HFFc6 (cell line): ENCODE measurements at regions not wholly inside any gene's neighbourhood (a gene's known extent, or its start where the extent isn't known, plus 50 kb on each side); places are given as distances from the start of the nearest gene placed in this dataset.
"Not testable (repeated sequence)": the region's sequence is repeated elsewhere in the genome, so short reads cannot be mapped to it uniquely, and the experiment has no call there.

Experiments used
- DNase-seq: peaks from one replicate; pipeline ENCODE4 v3.0.0-alpha.2; 2018
- H3K27ac Mint-ChIP-seq: 2 replicates; pipeline ENCODE4 v1.8.0; 2020; ENCODE audit warnings: mild to moderate bottlenecking, mixed read lengths
- H3K27me3 Mint-ChIP-seq: 2 replicates; pipeline ENCODE4 v1.8.0; 2021; ENCODE audit warnings: mild to moderate bottlenecking, moderate library complexity, mixed read lengths; ENCODE audit not compliant: insufficient read depth
- H3K36me3 Mint-ChIP-seq: 2 replicates; pipeline ENCODE4 v1.8.0; 2021; ENCODE audit warnings: low read depth, mixed read lengths
- H3K4me1 Mint-ChIP-seq: 2 replicates; pipeline ENCODE4 v1.8.0; 2020; ENCODE audit warnings: low read depth, mixed read lengths
- H3K4me3 Mint-ChIP-seq: 2 replicates; pipeline ENCODE4 v1.8.0; 2020; ENCODE audit warnings: mild to moderate bottlenecking, moderate library complexity, mixed read lengths
- H3K9me3 Mint-ChIP-seq: 2 replicates; pipeline ENCODE4 v1.8.0; 2020; ENCODE audit warnings: mild to moderate bottlenecking, mixed read lengths

DNA sequence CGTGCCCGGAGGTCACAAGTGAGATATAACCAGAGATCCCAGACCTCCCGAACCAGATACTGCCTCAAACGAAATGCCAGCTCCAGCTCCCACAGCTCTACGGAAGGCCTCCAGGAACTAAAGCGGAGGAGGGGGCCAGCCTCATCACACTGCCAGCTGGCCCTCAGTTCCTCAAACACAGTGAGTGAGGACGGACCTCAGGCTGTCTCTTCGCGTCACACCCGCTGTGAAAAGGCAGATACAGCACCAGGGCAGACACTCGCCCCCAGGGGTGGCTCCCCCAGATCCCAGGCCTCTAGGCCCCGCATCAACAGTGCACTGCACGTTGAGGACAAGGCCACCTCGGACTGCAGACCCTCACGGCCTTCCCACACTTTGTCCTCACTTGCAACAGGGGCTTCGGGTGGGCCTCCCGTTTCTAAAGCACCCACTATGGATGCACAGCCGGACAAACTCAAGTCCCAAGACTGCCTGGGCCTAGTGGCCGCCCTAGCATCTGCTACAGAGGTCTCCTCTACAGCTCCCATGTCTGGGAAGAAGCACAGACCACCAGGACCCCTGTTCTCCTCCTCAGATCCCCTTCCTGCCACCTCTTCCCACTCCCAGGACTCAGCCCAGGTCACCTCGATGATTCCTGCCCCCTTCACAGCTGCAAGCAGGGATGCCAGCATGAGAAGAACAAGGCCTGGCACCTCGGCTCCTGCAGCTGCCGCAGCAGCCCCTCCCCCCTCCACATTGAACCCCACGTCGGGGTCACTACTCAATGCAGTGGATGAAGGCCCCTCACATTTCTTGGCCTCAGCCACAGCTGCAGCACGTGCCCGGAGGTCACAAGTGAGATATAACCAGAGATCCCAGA lies 149.3 kb upstream of the C1QTNF3 start:
- H3K27me3 Mint-ChIP-seq, H3K9me3 Mint-ChIP-seq, H3K27ac Mint-ChIP-seq, H3K4me3 Mint-ChIP-seq, H3K36me3 Mint-ChIP-seq, H3K4me1 Mint-ChIP-seq: not testable (repeated sequence)
- DNase-seq = peak; percentile 11

DNA sequence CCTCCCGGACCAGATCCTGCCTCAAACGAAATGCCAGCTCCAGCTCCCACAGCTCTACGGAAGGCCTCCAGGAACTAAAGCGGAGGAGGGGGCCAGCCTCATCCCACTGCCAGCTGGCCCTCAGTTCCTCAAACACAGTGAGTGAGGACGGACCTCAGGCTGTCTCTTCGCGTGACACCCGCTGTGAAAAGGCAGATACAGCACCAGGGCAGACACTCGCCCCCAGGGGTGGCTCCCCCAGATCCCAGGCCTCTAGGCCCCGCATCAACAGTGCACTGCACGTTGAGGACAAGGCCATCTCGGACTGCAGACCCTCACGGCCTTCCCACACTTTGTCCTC lies 149.9 kb upstream of the C1QTNF3 start:
- not testable (repeated sequence) for H3K9me3 Mint-ChIP-seq, H3K27ac Mint-ChIP-seq, H3K4me3 Mint-ChIP-seq, H3K27me3 Mint-ChIP-seq, DNase-seq, H3K4me1 Mint-ChIP-seq, H3K36me3 Mint-ChIP-seq

DNA sequence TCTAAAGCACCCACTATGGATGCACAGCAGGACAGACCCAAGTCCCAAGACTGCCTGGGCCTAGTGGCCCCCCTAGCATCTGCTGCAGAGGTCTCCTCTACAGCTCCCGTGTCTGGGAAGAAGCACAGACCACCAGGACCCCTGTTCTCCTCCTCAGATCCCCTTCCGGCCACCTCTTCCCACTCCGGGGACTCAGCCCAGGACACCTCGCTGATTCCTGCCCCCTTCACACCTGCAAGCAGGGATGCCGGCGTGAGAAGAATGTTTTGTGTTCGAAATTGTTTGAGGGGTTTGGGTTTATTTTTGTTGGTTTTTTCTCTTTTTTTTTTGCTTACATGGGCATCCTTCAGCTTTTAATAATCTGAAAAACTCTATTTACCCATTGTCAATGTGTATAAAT lies 150.3 kb upstream of the C1QTNF3 start:
- not testable (repeated sequence) for H3K4me3 Mint-ChIP-seq, H3K9me3 Mint-ChIP-seq

DNA sequence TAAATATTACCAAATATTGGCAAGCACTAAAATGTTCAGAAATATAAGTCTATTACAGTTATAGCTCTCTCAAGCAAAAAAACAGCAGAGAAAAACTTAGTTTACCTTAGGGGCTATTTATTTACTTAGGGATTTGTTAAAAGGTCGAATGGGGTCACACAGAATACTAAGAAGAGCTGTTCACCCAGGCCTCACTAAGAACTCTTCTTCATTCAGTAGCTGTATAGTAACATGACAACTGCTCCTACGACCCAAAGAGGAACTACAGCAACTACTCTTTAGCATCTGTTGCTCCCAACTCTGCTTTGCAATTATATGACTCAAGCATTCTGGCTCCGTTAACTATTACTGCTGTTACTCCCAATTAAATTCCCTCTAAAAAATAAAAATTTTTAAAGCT lies 150.8 kb upstream of the C1QTNF3 start:
- not testable (repeated sequence) for H3K27me3 Mint-ChIP-seq, H3K4me1 Mint-ChIP-seq, H3K9me3 Mint-ChIP-seq, H3K27ac Mint-ChIP-seq, H3K4me3 Mint-ChIP-seq, H3K36me3 Mint-ChIP-seq
- DNase-seq = peak; percentile 55

More for the DNA sequence above, 150.3 kb upstream of the C1QTNF3 start:
- H3K36me3 Mint-ChIP-seq, H3K4me1 Mint-ChIP-seq, DNase-seq, H3K27ac Mint-ChIP-seq, H3K27me3 Mint-ChIP-seq: not testable (repeated sequence)

DNA sequence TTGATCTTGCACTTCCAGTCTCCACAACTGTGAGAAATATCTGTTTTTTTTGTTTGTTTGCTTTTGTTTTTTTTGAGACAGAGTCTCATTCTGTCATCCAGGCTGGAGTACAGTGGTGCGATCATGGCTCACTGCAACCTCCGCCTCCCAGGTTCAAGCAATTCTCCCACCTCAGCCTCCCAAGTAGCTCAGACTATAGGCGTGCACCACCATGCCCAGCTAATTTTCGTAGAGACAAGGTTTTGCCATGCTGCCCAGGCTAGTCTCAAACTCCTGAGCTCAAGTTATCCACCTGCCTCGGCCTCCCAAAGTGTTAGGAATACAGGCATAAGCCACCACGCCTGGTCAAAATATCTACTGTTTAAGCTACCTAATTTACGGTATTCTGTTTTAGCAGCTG lies 153.1 kb upstream of the C1QTNF3 start:
- not testable (repeated sequence) for H3K27me3 Mint-ChIP-seq, H3K27ac Mint-ChIP-seq, H3K4me1 Mint-ChIP-seq, H3K4me3 Mint-ChIP-seq, H3K9me3 Mint-ChIP-seq, DNase-seq, H3K36me3 Mint-ChIP-seq

DNA sequence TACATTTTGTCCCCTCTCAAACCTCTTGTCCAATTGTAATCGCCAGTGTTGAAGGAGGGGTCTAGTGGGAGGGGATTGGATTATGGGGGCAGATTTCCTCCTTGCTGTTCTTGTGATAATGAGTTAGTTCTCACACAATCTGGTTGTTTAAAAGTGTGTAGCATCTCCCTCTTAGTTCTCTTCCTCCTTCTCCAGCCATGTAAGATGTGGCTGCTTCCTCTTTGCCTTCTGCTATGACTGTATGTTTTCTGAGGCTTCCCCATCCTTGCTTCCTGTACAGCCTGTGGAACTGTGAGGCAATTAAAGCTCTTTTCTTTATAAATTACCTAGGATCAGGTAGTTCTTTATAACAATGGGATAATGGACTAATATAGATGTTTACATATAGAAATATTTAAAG lies 162.3 kb upstream of the C1QTNF3 start:
- not testable (repeated sequence) for H3K4me1 Mint-ChIP-seq

DNA sequence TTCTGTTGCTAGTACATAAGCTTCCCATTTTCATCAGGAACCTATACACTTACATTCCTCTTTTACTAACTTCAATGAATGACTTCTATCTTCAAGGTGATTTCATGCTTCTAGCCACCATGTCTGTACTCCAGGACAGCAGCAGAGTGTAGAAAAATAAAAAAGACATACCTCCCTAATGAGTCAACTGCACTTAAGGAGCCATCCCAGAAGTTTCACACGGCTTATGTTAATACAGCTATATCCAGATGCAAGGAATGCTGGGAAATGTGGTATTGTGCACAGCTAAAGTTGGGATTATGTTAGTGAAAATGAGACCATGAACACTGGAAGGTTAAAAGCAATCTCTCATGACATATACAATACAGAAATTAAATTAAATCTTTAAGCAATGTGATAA lies 174.4 kb upstream of the C1QTNF3 start:
- H3K9me3 Mint-ChIP-seq, H3K4me3 Mint-ChIP-seq, H3K36me3 Mint-ChIP-seq, H3K27me3 Mint-ChIP-seq, H3K4me1 Mint-ChIP-seq: not testable (repeated sequence)
- H3K27ac Mint-ChIP-seq = peak overlapping the region; percentile 44; the same call in 1 of the 2 replicates
- peak; percentile 75 for DNase-seq

More for the DNA sequence above, 162.3 kb upstream of the C1QTNF3 start:
- not testable (repeated sequence) for H3K27me3 Mint-ChIP-seq, H3K4me3 Mint-ChIP-seq, DNase-seq, H3K36me3 Mint-ChIP-seq, H3K27ac Mint-ChIP-seq, H3K9me3 Mint-ChIP-seq

DNA sequence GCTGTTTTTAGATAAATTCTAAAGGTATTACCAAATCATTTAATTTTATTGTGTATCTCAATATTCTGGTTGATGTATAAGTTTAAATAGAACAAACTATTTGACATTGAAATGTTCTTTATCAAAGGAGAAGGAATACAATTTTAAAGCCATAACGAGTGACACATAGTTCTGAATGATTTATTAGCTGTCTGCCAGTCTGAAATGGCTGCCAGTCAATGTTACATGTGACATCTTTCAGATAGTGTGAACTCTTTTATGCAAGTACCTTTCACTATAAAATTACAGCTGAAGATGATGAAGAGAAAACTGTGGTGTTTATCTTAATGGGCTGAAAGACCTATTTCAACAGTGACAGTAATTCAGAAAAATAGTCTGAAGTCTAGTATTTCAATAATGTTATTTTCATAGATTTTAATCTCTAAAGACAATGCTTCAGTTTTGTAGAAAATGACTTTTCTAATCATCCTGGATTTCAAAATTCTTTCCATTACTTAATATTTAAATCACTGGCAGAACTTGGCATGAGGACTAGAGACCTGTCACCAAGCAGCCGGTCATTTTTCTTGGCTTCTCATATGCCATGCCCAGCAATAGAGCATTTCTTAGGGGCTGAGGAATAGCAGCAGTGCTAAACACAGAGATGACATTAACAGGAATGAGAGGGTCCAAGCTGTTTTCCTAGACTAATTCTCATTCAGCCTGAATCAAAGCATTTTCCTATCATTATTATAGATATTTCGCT lies 178.5 kb upstream of the C1QTNF3 start:
- H3K36me3 Mint-ChIP-seq, H3K27ac Mint-ChIP-seq, H3K4me3 Mint-ChIP-seq, H3K4me1 Mint-ChIP-seq, H3K9me3 Mint-ChIP-seq, H3K27me3 Mint-ChIP-seq, DNase-seq: not testable (repeated sequence)

DNA sequence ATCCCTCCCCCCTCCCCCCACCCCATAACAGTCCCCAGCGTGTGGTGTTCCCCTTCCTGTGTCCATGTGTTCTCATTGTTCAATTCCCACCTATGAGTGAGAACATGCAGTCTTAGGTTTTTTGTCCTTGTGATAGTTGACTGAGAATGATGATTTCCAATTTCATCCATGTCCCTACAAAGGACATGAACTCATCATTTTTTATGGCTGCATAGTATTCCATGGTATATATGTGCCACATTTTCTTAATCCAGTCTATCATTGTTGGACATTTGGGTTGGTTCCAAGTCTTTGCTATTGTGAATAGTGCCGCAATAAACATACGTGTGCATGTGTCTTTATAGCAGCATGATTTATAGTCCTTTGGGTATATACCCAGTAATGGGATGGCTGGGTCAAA lies 180.1 kb upstream of the C1QTNF3 start:
- not testable (repeated sequence) for H3K4me3 Mint-ChIP-seq, H3K27ac Mint-ChIP-seq, DNase-seq, H3K36me3 Mint-ChIP-seq, H3K4me1 Mint-ChIP-seq, H3K9me3 Mint-ChIP-seq, H3K27me3 Mint-ChIP-seq

DNA sequence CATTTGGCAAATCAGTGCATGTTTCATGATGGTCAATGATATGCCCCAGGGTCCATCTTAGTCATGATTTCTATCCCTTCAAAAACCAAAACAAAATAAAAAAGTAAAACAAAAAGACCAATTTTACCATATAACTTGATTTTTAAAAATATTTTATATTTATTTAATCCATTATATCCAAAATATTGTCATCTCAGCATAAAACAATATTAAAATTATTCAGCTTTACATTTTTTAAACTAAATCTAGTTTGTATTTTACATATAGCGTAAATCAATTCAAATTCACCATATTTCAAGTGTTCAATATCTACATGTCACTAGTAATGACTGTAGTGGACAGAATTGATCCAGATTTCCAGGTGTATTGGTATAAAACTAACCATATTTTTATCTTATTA lies 187.4 kb upstream of the C1QTNF3 start:
- H3K4me3 Mint-ChIP-seq, H3K4me1 Mint-ChIP-seq, H3K27me3 Mint-ChIP-seq, H3K36me3 Mint-ChIP-seq, H3K27ac Mint-ChIP-seq, DNase-seq, H3K9me3 Mint-ChIP-seq: not testable (repeated sequence)

DNA sequence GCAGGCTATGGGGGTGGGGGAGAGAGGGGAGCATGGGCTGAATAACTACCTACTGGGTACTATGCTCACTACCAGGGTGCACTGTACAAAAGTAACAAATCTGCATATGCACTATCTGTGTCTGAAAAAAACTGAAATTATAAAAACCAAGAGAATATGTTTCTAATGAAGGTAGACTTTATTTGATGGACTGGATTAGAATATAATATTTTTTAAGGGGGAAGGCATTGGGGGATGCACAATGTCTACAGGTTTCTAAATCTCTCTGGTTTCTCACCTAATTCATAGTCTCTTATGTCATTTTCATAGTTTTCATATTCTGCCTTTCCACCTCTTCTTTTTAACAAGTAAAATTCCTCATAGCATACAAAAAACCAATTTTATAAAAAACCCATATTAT lies 200.8 kb upstream of the C1QTNF3 start:
- not testable (repeated sequence) for DNase-seq, H3K9me3 Mint-ChIP-seq, H3K27me3 Mint-ChIP-seq, H3K36me3 Mint-ChIP-seq
- peak overlapping the region; percentile 90 for H3K4me3 Mint-ChIP-seq
- H3K4me1 Mint-ChIP-seq = peaks cover 12% of the 10 kb centered on the region
- H3K27ac Mint-ChIP-seq = peak overlapping the region; percentile 88

DNA sequence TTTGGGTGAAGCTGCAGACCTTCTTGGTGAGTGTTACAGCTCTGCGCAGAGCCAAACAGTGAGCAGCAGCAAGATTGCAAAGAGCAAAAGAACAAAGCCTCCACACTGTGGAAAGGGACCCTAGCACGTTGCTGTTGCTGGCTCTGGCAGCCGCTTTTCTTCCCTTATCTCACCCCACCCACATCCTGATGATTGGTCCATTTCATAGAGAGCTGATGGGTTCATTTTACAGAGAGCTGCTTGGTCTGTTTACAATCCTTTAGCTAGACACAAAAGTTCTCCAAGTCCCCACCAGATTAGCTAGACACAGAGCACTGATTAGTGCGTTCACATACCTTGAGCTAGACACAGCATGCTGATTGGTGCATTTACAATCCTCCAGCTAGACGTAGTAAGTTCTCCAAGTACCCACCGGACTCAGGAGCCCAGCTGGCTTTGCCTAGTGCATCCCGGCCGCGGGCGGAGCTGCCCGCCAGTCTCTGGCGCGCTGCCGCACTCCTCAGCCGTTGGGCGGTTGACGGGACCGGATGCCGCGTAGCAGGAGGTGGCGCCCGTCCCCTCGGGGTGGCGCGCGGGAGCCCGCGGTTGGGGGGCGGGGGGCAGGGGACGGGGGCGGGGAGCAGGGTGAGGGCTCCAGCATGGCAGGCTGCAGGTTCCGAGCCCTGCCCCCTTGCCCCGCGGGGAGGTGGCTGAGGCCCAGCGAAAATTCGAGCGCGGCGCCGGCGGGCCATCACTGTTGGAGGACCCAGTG lies 201.4 kb upstream of the C1QTNF3 start:
- Mint-ChIP-seq H3K4me3 (peak overlapping the region; percentile 90), H3K4me1 (peaks cover 12% of the 10 kb centered on the region), H3K27ac (peak overlapping the region; percentile 88)
- DNase-seq = peak; percentile 75
- not testable (repeated sequence) for H3K9me3 Mint-ChIP-seq, H3K27me3 Mint-ChIP-seq, H3K36me3 Mint-ChIP-seq
